ENCODE measurements at regions not wholly inside any gene's neighbourhood (a gene's known extent, or its start where the extent isn't known, plus 50 kb on each side); places are given as distances from the start of the nearest gene placed in this dataset.

DNA sequence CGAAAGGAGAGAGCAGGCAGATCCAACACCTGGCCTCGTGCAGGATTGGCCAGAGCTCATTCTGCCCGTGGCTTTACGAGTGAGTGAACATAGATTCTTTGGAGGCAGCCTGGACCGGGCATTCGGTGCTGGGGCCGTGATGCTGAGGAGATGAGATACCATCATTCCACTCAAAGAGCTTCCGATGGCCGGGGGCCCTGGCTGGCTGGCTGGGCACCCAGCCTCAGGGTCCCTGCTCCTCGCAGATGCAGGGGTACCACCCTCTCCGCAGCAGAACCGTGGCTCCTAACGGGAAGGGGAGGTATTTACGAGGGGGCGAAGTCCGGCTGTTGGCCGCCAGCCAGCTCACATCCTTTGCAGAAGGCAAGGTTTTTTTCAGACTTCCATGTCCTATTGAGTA, 66.1 kb upstream of the FOXF1 start:
- no peak for DNase-seq (ENCODE audit: extremely low read depth in 1 of 2, low read depth in 1 of 2)

DNA sequence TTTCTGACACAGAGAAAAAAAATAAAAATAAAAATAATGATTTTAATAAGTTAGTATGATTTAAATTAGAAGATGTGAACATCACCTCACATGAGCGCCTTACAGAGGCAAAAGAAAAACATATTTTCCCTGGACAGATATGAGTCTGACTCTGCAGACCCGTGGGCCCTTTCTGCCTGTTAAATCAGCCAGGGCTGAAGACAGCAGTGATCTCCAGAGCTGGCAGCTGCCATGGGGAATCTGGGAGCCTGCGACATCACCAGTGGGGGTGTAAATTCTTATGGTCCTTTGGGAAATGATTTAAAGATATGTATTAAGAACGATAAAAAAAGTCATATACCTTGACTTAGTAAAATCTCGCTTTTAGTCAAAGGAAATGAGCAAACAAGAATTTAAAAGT, 65.7 kb upstream of the FOXF1 start:
- DNase-seq (ENCODE audit: extremely low read depth in 1 of 2, low read depth in 1 of 2), result no peak

- DNase-seq (ENCODE audit: extremely low read depth in 1 of 2, low read depth in 1 of 2), result no peak
These were observed 64.0 kb upstream of the FOXF1 start for GRCh38 chr16:86446279-86446678.

DNA sequence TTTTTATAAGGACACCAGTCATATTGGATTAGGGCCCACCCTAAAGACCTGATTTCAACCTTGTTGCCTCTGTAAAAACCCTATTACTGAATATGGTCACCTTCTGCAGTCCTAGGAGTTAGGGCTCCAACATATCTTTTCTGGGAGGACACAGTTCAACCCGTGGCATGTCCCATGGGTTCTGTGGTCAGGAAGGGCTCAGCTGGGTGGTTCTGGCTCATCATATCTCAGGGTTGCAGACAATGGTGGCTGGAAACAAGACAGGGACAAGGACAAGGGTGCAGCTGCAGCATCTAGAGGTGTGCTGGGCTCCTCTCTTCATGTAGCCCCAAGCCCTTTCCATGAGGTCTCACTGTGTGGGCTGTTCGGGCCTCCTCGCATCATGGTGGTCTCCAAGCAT, 63.1 kb upstream of the FOXF1 start:
- no peak for DNase-seq (ENCODE audit: extremely low read depth in 1 of 2, low read depth in 1 of 2)

GRCh38 chr16:86448306-86448890, 61.9 kb upstream of the FOXF1 start:
- no peak for DNase-seq (ENCODE audit: extremely low read depth in 1 of 2, low read depth in 1 of 2)

GRCh38 chr16:86449446-86450095, 60.8 kb upstream of the FOXF1 start:
- DNase-seq (ENCODE audit: extremely low read depth in 1 of 2, low read depth in 1 of 2), result no peak

DNA sequence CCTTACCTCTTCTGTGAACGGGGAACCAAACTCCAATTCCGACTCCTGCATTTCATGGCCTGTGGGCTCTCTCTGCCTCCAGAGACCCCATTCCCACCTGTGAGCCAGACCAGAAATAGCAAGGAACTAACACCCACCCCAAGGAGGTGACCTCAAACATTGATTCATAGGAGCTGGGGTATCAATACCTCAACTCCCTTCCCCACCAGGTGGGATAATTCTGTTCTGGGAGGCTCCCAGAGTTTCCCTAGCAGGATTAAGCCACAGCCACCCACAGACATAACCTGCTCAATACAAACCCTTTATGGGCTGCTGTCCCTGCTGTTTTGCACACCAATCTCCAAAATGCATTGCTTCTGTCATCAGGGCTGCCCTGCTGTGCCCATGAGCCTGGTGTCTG, 59.6 kb upstream of the FOXF1 start:
- no peak for DNase-seq (ENCODE audit: extremely low read depth in 1 of 2, low read depth in 1 of 2)

GRCh38 chr16:86452451-86452850, 57.9 kb upstream of the FOXF1 start:
- DNase-seq (ENCODE audit: extremely low read depth in 1 of 2, low read depth in 1 of 2), result no peak

- DNase-seq (ENCODE audit: extremely low read depth in 1 of 2, low read depth in 1 of 2), result no peak
These were observed 55.2 kb upstream of the FOXF1 start for GRCh38 chr16:86455116-86455515.

- no peak for DNase-seq (ENCODE audit: extremely low read depth in 1 of 2, low read depth in 1 of 2)
These were observed 54.7 kb upstream of the FOXF1 start for GRCh38 chr16:86455640-86456039.

DNA sequence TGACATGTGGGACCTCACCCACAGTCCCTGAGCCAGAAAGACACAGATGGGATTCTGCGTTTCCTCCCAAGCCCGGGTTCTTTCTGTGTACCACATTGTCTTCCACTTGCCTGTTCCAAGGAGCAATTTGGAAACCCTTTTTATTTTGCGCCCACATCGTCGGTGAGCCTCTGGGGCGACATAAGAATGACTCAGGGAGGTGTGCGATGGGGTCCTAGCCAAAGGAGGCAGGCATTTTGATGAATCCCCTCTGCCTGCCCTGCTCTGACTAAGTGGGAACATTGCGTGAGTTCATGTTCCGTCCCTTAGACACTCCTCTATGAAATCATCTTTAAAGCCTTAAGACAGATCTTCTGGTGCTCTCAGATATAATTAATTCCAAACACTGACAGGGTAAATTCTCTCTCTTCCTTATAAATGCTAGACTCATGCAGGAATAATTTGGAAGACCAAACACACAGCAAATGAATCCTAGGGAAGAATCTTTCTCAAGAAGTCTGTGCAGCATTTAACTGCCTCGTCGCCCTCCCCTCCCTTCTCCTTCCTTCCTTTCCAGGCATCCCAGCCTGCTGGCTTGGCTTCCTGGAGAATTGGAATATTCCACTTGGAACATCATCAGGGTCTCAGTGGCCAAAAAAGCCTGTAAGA, 52.7 kb upstream of the FOXF1 start:
- no peak for DNase-seq (ENCODE audit: extremely low read depth in 1 of 2, low read depth in 1 of 2)

DNA sequence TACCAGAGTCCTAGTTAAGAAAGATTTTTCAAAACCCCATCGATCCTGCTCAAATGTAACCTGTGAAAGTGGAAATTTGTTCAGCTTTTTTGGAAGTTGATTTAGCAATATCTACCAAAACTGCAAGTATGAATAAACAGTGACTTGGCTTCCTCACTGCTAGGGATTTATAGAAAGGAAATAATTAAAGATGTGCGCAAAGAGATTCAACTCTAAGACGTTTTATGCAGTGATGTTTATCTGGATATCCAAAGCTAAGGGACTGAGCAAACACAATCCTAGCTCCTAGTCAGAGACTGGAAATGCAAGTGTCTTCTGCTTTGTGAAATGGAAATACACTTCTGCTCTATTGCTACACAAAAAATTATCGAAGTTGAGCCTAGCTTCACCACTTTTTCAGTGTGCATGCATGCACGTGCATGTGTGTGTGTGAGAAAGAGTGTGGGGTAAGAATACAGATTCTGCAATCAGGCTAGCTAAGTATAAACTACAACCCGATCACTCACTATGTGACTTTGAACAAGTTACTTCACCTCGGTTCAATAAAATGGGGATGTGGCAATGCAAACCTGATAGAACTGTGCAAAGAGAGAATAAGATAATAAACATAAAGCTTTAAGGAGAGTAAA, 52.1 kb upstream of the FOXF1 start:
- DNase-seq (ENCODE audit: extremely low read depth in 1 of 2, low read depth in 1 of 2), result no peak

GRCh38 chr16:86459266-86459665, 51.1 kb upstream of the FOXF1 start:
- no peak for DNase-seq (ENCODE audit: extremely low read depth in 1 of 2, low read depth in 1 of 2)
